ENCODE measurements at regions not wholly inside any gene's neighbourhood (a gene's known extent, or its start where the extent isn't known, plus 50 kb on each side); places are given as distances from the start of the nearest gene placed in this dataset.

DNA sequence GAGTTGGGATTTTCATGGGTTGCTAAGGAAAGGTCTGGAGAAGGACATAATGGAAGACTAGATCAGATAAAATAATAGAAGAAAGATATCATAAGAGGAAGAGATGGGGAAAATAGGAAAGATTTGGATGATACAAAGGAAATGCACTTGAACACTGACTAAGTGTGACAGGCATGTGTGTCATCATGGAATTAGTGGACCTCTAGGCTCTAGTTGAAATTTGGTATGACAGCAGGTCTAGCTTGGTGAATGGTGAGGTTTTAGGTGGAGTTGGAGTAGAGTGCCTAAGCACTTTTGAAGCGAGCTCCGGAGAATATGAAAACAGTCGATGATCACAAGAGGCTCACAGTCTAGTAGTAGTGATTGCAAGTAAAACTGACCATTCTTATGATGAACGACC is 73.0 kb upstream of the PTGS2 start:
- Histone ChIP-seq H3K4me1 (no peaks in the 10 kb centered on the region), H3K36me3 (no peaks in the 10 kb centered on the region), H3K9me3 (no peaks in the 10 kb centered on the region), H3K27ac (no peak overlapping the region), H3K4me3 (no peak overlapping the region), H3K27me3 (no peaks in the 10 kb centered on the region)
- ATAC-seq (no peak), DNase-seq (no peak)
- intact Hi-C loops (cut with DNase I): no loop called here
- TF ChIP-seq, protein P1, sequence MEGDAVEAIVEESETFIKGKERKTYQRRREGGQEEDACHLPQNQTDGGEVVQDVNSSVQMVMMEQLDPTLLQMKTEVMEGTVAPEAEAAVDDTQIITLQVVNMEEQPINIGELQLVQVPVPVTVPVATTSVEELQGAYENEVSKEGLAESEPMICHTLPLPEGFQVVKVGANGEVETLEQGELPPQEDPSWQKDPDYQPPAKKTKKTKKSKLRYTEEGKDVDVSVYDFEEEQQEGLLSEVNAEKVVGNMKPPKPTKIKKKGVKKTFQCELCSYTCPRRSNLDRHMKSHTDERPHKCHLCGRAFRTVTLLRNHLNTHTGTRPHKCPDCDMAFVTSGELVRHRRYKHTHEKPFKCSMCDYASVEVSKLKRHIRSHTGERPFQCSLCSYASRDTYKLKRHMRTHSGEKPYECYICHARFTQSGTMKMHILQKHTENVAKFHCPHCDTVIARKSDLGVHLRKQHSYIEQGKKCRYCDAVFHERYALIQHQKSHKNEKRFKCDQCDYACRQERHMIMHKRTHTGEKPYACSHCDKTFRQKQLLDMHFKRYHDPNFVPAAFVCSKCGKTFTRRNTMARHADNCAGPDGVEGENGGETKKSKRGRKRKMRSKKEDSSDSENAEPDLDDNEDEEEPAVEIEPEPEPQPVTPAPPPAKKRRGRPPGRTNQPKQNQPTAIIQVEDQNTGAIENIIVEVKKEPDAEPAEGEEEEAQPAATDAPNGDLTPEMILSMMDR (IDR thresholded peaks at IDR 0.05): no peak
- TF ChIP-seq POLR2A (IDR thresholded peaks at IDR 0.05): no peak
- WGBS, 4 donors: 85 to 91% (median 89%) methylated on average over 4 of the region's 4 CpGs

DNA sequence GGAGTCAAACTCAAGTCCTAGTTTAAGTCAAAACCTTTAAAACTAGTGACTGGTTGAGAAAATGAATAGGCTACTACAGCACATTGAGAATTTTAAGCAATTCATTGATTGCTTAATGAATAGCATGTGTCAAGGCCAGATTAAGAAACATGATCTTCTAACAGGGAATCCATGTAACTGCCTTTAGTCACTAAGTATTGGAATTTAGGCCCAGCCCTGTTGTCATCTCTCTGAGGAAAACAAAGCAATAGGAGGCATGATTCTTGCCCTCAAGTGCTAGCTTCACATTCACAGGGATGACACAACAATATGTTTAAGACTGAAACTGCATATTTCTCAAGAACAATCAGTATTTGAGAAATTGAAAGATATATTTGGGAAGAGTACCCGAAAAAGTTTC is 70.0 kb upstream of the PTGS2 start:
- intact Hi-C loops (cut with DNase I): no loop called here
- DNase-seq (no peak), ATAC-seq (no peak)
- Histone ChIP-seq H3K4me1 (no peaks in the 10 kb centered on the region), H3K27me3 (no peaks in the 10 kb centered on the region), H3K4me3 (no peak overlapping the region), H3K27ac (no peak overlapping the region), H3K36me3 (no peaks in the 10 kb centered on the region), H3K9me3 (peaks cover 0 to 6% (median 0%) of the 10 kb centered on the region in 12 donors)
- WGBS, 4 donors: 74 to 89% (median 80%) methylated on average over 1 of the region's 1 CpG
- TF ChIP-seq POLR2A (IDR thresholded peaks at IDR 0.05): no peak
- TF ChIP-seq, protein P1 (IDR thresholded peaks at IDR 0.05): no peak

DNA sequence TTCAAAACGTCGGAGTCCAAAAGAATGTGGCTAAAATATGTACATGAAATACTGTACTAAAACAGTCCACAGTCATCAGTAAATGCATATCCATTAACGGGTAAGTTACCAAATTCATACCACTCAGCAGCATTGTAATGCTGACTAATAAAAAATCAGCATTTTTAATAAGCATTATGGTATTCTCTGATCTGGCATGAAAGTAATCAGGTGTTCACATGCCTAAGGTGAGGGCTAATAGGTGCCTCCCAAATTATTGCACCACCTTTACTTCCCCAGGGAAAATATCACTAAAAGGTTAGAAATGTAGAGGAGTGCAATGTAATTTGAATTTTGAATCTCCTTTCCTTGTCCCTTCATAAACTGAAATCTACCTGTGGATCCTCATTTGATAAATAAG is 69.6 kb upstream of the PTGS2 start:
- TF ChIP-seq POLR2A (IDR thresholded peaks at IDR 0.05): no peak
- TF ChIP-seq, protein P1 (IDR thresholded peaks at IDR 0.05): no peak
- no peaks in the 10 kb centered on the region for H3K36me3 ChIP-seq
- no peaks in the 10 kb centered on the region for H3K27me3 ChIP-seq
- ATAC-seq: no peak
- H3K4me3 ChIP-seq: no peak overlapping the region
- DNase-seq: no peak
- H3K4me1 ChIP-seq: no peaks in the 10 kb centered on the region
- no peak overlapping the region for H3K27ac ChIP-seq
- intact Hi-C loops (cut with DNase I): no loop called here
- H3K9me3 ChIP-seq: peaks cover 0 to 6% (median 0%) of the 10 kb centered on the region in 12 donors
- 81 to 91% (median 88%) methylated on average over 3 of the region's 3 CpGs for WGBS, 4 donors

DNA sequence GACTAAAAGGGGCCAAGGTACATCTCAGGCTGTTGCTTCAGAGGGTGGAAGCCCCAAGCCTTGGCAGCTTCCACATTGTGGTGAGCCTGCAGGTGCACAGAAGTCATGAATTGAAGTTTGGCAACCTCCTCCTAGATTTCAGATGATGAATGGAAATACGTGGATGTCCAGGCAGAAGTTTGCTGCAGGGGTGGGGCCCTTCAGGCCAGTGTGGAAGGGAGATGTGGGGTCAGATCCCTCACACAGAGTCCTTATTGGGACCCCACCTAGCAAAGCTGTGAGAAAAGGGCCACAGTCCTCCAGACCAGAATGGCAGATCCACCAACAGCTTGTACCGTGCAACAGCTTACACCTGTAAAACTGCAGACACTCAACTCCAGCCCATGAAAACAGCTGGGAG is 67.4 kb upstream of the PTGS2 start:
- WGBS, 4 donors: 79 to 95% (median 92%) methylated on average over 2 of the region's 2 CpGs

DNA sequence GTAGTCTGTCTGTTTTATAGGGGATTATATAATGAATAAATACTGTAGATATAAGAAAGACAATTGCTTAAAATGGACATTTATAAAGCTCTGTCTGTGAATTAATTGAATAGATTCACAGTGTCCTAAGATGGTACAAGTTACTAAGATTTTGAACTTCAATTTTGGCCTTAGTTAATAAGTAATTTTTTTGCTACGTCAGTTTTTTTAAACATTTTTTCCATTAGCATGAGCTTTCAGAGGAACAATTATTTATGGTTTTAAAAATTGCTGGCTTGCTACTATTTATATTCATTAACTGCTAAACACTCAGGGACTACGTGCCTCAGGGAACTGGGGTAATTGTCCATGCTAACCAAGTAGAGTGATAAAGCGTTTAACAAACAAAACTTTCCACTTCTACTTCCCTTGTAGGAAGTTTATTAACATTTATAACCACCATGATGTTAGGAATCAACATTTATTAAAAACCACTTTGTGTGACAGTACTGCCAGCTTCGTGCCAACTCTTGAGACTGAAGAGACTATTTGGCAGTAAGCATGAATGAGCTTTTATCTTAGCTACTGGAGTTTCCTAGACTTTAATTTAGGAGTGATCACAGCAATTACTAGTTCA is 65.4 kb upstream of the PTGS2 start:
- Histone ChIP-seq H3K36me3 (no peaks in the 10 kb centered on the region), H3K4me3 (no peak overlapping the region), H3K9me3 (peaks cover 0 to 6% (median 0%) of the 10 kb centered on the region in 12 donors), H3K27ac (no peak overlapping the region), H3K27me3 (no peaks in the 10 kb centered on the region), H3K4me1 (no peaks in the 10 kb centered on the region)
- no peak for DNase-seq
- WGBS, 4 donors: 57 to 78% (median 70%) methylated on average over 4 of the region's 4 CpGs
- TF ChIP-seq, protein P1 (IDR thresholded peaks at IDR 0.05): no peak
- TF ChIP-seq POLR2A (IDR thresholded peaks at IDR 0.05): no peak
- intact Hi-C loops (cut with DNase I): no loop called here
- no peak for ATAC-seq

More for the DNA sequence above, 67.4 kb upstream of the PTGS2 start:
- H3K27ac ChIP-seq: no peak overlapping the region
- no peak for TF ChIP-seq POLR2A (IDR thresholded peaks at IDR 0.05)
- intact Hi-C loops (cut with DNase I): no loop called here
- no peak for DNase-seq
- no peak for ATAC-seq
- peaks cover 0 to 6% (median 0%) of the 10 kb centered on the region in 12 donors for H3K9me3 ChIP-seq
- no peak overlapping the region for H3K4me3 ChIP-seq
- no peaks in the 10 kb centered on the region for H3K27me3 ChIP-seq
- no peaks in the 10 kb centered on the region for H3K36me3 ChIP-seq
- H3K4me1 ChIP-seq: no peaks in the 10 kb centered on the region
